Caco-2 (cell line): ENCODE measurements at regions not wholly inside any gene's neighbourhood (a gene's known extent, or its start where the extent isn't known, plus 50 kb on each side); places are given as distances from the start of the nearest gene placed in this dataset.

Experiments used
- BruUV-seq: library from RNA; stranded (reverse); fragments of 400-500 nt; replicated peaks from 2 replicates; lab custom pipeline; 2021; lab: Mats Ljungman, UMichigan
- CTCF ChIA-PET: fragments of 300-600 bp; sonication (Branson Sonifier 250); formaldehyde crosslinking; loops from one replicate; lab custom pipeline; 2022; ENCODE audit warnings: antibody characterized with exemption; lab: Charles Lee
- POLR2A ChIA-PET: fragments of 300-600 bp; sonication (Branson Sonifier 250); formaldehyde crosslinking; loops from one replicate; lab custom pipeline; 2022; ENCODE audit warnings: antibody characterized with exemption; lab: Charles Lee
- DNase-seq, 2 experiments: peaks; one replicate each; pipeline versions ENCODE4 v3.0.0 to v3.0.0-alpha.2; 2020 to 2022
- H3K27me3 ChIP-seq: replicated peaks from 2 replicates; pipeline ENCODE4 v1.6.0; 2011; ENCODE audit warnings: low read length; ENCODE audit not compliant: control insufficient read depth, insufficient read depth
- H3K36me3 ChIP-seq: 2 replicates; pipeline ENCODE4 v1.5.1; 2011; ENCODE audit warnings: low read length; ENCODE audit not compliant: control insufficient read depth, insufficient read depth
- H3K4me1 ChIP-seq: fragments of 250-450 bp; sonication (Bioruptor Pico); 2 replicates; pipeline ENCODE4 v1.5.1; 2020; ENCODE audit warnings: mild to moderate bottlenecking
- H3K4me3 ChIP-seq: 2 replicates; pipeline ENCODE4 v1.5.1; 2011; ENCODE audit warnings: low read depth, mild to moderate bottlenecking, control low read depth, low read length
- H3K9me3 ChIP-seq: fragments of 250-450 bp; sonication (Bioruptor Pico); 2 replicates; pipeline ENCODE4 v1.5.1; 2020; ENCODE audit warnings: mild to moderate bottlenecking, moderate library complexity
- H3K27ac Mint-ChIP-seq: one replicate; pipeline ENCODE4 v1.8.0; 2022; ENCODE audit warnings: mixed read lengths; ENCODE audit not compliant: unreplicated experiment
- H3K27me3 Mint-ChIP-seq: one replicate; pipeline ENCODE4 v1.8.0; 2022; ENCODE audit warnings: mixed read lengths; ENCODE audit not compliant: insufficient read depth, unreplicated experiment
- H3K36me3 Mint-ChIP-seq: one replicate; pipeline ENCODE4 v1.8.0; 2022; ENCODE audit warnings: mild to moderate bottlenecking, mixed read lengths; ENCODE audit not compliant: insufficient read depth, unreplicated experiment
- H3K4me1 Mint-ChIP-seq: one replicate; pipeline ENCODE4 v1.8.0; 2022; ENCODE audit warnings: low read depth, mixed read lengths; ENCODE audit not compliant: unreplicated experiment
- H3K4me3 Mint-ChIP-seq: one replicate; pipeline ENCODE4 v1.8.0; 2022; ENCODE audit warnings: mild to moderate bottlenecking, moderate library complexity, mixed read lengths; ENCODE audit not compliant: unreplicated experiment
- H3K9me3 Mint-ChIP-seq: one replicate; pipeline ENCODE4 v1.8.0; 2022; ENCODE audit warnings: mixed read lengths; ENCODE audit not compliant: unreplicated experiment
- CTCF ChIP-seq, 2 experiments: fragments of 200-600 bp in 1 of 2; IDR thresholded peaks; 1 replicate in 1 of 2; 2 replicates in 1 of 2; pipeline versions ENCODE4 v1.5.1 to v1.8.0; 2011 to 2022; ENCODE audit warnings: antibody characterized with exemption in 1 of 2, control low read depth in 1 of 2, inconsistent platforms in 1 of 2, low read depth in 1 of 2, low read length in 1 of 2, mild to moderate bottlenecking in 1 of 2, moderate library complexity in 1 of 2; ENCODE audit not compliant: insufficient read depth in 1 of 2, severe bottlenecking in 1 of 2, unreplicated experiment in 1 of 2
- intact Hi-C: fragments of 100-400 bp; cut with micrococcal nuclease; formaldehyde crosslinking; loops from one replicate; pipeline ENCODE4 v1.10.0; 2022; ENCODE audit not compliant: unreplicated experiment

- H3K27me3 ChIP-seq, result no peaks in the 10 kb centered on the region
- intact Hi-C loops, result no loop called here
- Mint-ChIP-seq H3K4me3 (no peak overlapping the region), H3K9me3 (peaks cover 12% of the 10 kb centered on the region), H3K27ac (no peak overlapping the region), H3K4me1 (no peaks in the 10 kb centered on the region), H3K36me3 (no peaks in the 10 kb centered on the region), H3K27me3 (peaks cover 3% of the 10 kb centered on the region)
- H3K4me3 ChIP-seq, result no peak overlapping the region
- no peaks in the 10 kb centered on the region for H3K36me3 ChIP-seq
- 0 out of 2 replicates have a peak, but pooled peaks cover 4% of the 10 kb centered on the region for H3K9me3 ChIP-seq
- TF ChIP-seq CTCF (IDR thresholded peaks at IDR 0.05; ENCODE audit: insufficient read depth in 1 of 2, low read depth in 1 of 2, low read length in 1 of 2, severe bottlenecking in 1 of 2, unreplicated experiment in 1 of 2), result no peak
- ChIA-PET CTCF (no interaction called here), POLR2A (no interaction called here)
- BruUV-seq, result no TSS peak
- no peak for DNase-seq
- no peaks in the 10 kb centered on the region for H3K4me1 ChIP-seq
Measured at GRCh38 chr9:93869863-93870262, 85.3 kb downstream of the BARX1 start.

- POLR2A ChIA-PET, result no interaction called here
- H3K4me3 Mint-ChIP-seq, result no peak overlapping the region
- H3K27ac Mint-ChIP-seq, result no peak overlapping the region
- CTCF ChIA-PET, result no interaction called here
- H3K4me1 ChIP-seq, result no peaks in the 10 kb centered on the region
- H3K9me3 ChIP-seq, result 0 out of 2 replicates have a peak, but pooled peaks cover under 1% of the 10 kb centered on the region
- no TSS peak for BruUV-seq
- peaks cover 3% of the 10 kb centered on the region for H3K27me3 Mint-ChIP-seq
- H3K27me3 ChIP-seq, result no peaks in the 10 kb centered on the region
- no peak for DNase-seq
- TF ChIP-seq CTCF (IDR thresholded peaks at IDR 0.05; ENCODE audit: insufficient read depth in 1 of 2, low read depth in 1 of 2, low read length in 1 of 2, severe bottlenecking in 1 of 2, unreplicated experiment in 1 of 2), result no peak
- H3K36me3 ChIP-seq, result no peaks in the 10 kb centered on the region
- intact Hi-C loops, result no loop called here
- peaks cover 6% of the 10 kb centered on the region for H3K4me1 Mint-ChIP-seq
- H3K36me3 Mint-ChIP-seq, result no peaks in the 10 kb centered on the region
- H3K4me3 ChIP-seq, result no peak overlapping the region
- peaks cover 9% of the 10 kb centered on the region for H3K9me3 Mint-ChIP-seq
Measured at GRCh38 chr9:93869088-93869487, 86.1 kb downstream of the BARX1 start.

GRCh38 chr9:93865716-93866115, 89.4 kb downstream of the BARX1 start:
- Mint-ChIP-seq H3K27me3 (peaks cover 3% of the 10 kb centered on the region), H3K27ac (no peak overlapping the region), H3K36me3 (no peaks in the 10 kb centered on the region), H3K4me1 (peaks cover 7% of the 10 kb centered on the region), H3K9me3 (no peaks in the 10 kb centered on the region), H3K4me3 (no peak overlapping the region)
- no peak for DNase-seq
- H3K4me1 ChIP-seq, result no peaks in the 10 kb centered on the region
- POLR2A ChIA-PET, result no interaction called here
- H3K9me3 ChIP-seq, result no peaks in the 10 kb centered on the region
- TF ChIP-seq CTCF (IDR thresholded peaks at IDR 0.05; ENCODE audit: insufficient read depth in 1 of 2, low read depth in 1 of 2, low read length in 1 of 2, severe bottlenecking in 1 of 2, unreplicated experiment in 1 of 2), result no peak
- CTCF ChIA-PET, result no interaction called here
- no peaks in the 10 kb centered on the region for H3K27me3 ChIP-seq
- no peaks in the 10 kb centered on the region for H3K36me3 ChIP-seq
- H3K4me3 ChIP-seq, result no peak overlapping the region
- no TSS peak for BruUV-seq
- intact Hi-C loops, result no loop called here
